ENCODE measurements at regions not wholly inside any gene's neighbourhood (a gene's known extent, or its start where the extent isn't known, plus 50 kb on each side); places are given as distances from the start of the nearest gene placed in this dataset.
"Not testable (repeated sequence)": the region's sequence is repeated elsewhere in the genome, so short reads cannot be mapped to it uniquely, and the experiment has no call there.

- Histone ChIP-seq H3K4me1 (ENCODE audit: control insufficient read depth in 5 of 5, insufficient read depth in 5 of 5, low read length in 5 of 5) (no peaks in the 10 kb centered on the region), H3K36me3 (ENCODE audit: control insufficient read depth in 4 of 4, insufficient read depth in 4 of 4, low read length in 4 of 4) (no peaks in the 10 kb centered on the region), H3K27ac (ENCODE audit: low read depth in 1 of 2, low read length in 1 of 2) (no peak overlapping the region), H3K9ac (ENCODE audit: insufficient read depth in 1 of 2, low read length in 2 of 2) (no peak overlapping the region), H3K9me3 (ENCODE audit: control insufficient read depth in 4 of 4, insufficient read depth in 3 of 4, low read length in 3 of 4) (no peaks in the 10 kb centered on the region), H3K4me3 (no peak overlapping the region), H3K27me3 (ENCODE audit: control insufficient read depth in 3 of 3, insufficient read depth in 3 of 3, low read length in 2 of 3) (no peaks in the 10 kb centered on the region)
- DNase-seq: no peak
- ATAC-seq (ENCODE audit: insufficient read depth, low FRiP score): no peak
- TF ChIP-seq CTCF (IDR thresholded peaks at IDR 0.05; ENCODE audit: control extremely low read depth, extremely low read depth): no peak
- WGBS, 2 donors: 76 to 85% methylated on average over 1 of the region's 1 CpG
These were observed 1277.7 kb upstream of the NUDT12 start for GRCh38 chr5:104840284-104840683.

- not testable (repeated sequence) for H3K36me3 ChIP-seq (ENCODE audit: control insufficient read depth in 4 of 4, insufficient read depth in 4 of 4, low read length in 4 of 4); H3K27ac ChIP-seq (ENCODE audit: low read depth in 1 of 2, low read length in 1 of 2); H3K4me3 ChIP-seq; H3K9ac ChIP-seq (ENCODE audit: insufficient read depth in 1 of 2, low read length in 2 of 2); H3K27me3 ChIP-seq (ENCODE audit: control insufficient read depth in 3 of 3, insufficient read depth in 3 of 3, low read length in 2 of 3); H3K9me3 ChIP-seq (ENCODE audit: control insufficient read depth in 4 of 4, insufficient read depth in 3 of 4, low read length in 3 of 4); DNase-seq; H3K4me1 ChIP-seq (ENCODE audit: control insufficient read depth in 5 of 5, insufficient read depth in 5 of 5, low read length in 5 of 5); ATAC-seq (ENCODE audit: insufficient read depth, low FRiP score)
- whole genome bisulfite sequencing, 2 donors: 86 to 95% methylated on average over 3 of the region's 3 CpGs
These were observed 1268.9 kb upstream of the NUDT12 start for GRCh38 chr5:104831515-104831914.

DNA sequence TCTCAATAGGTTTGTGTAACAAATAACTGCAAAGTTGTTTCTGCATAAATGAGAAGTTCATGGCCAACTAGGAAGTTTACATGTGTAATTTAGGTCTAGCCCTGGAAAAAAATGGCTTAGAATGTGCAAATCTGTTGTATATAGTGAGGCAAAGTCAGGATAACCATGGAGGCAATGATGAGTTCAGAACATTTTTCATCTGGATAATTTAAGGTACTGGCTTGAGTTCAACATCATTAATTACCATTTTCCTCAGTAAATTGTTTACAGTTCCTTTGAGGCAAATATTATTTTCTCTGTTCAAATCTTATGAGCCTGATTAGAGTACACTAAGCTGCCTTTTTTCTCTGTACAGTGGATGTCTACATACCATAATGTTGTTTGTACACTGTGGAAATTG lies 1259.0 kb upstream of the NUDT12 start:
- H3K4me3 ChIP-seq: no peak overlapping the region
- no peak for TF ChIP-seq CTCF (IDR thresholded peaks at IDR 0.05; ENCODE audit: control extremely low read depth, extremely low read depth)
- no peaks in the 10 kb centered on the region for H3K9me3 ChIP-seq (ENCODE audit: control insufficient read depth in 4 of 4, insufficient read depth in 3 of 4, low read length in 3 of 4)
- H3K27me3 ChIP-seq (ENCODE audit: control insufficient read depth in 3 of 3, insufficient read depth in 3 of 3, low read length in 2 of 3): no peaks in the 10 kb centered on the region
- peak in 2 of 3 donors; percentile 59 to 61 for DNase-seq
- H3K36me3 ChIP-seq (ENCODE audit: control insufficient read depth in 4 of 4, insufficient read depth in 4 of 4, low read length in 4 of 4): no peaks in the 10 kb centered on the region
- H3K27ac ChIP-seq (ENCODE audit: low read depth in 1 of 2, low read length in 1 of 2): no peak overlapping the region
- H3K4me1 ChIP-seq (ENCODE audit: control insufficient read depth in 5 of 5, insufficient read depth in 5 of 5, low read length in 5 of 5): peaks cover 0 to 4% (median 0%) of the 10 kb centered on the region in 5 donors
- ATAC-seq (ENCODE audit: insufficient read depth, low FRiP score): no peak
- H3K9ac ChIP-seq (ENCODE audit: insufficient read depth in 1 of 2, low read length in 2 of 2): no peak overlapping the region

- WGBS, 2 donors: 65 to 70% methylated on average over 1 of the region's 1 CpG
- DNase-seq (no peak), ATAC-seq (ENCODE audit: insufficient read depth, low FRiP score) (no peak)
- no peak overlapping the region for H3K27ac ChIP-seq (ENCODE audit: low read depth in 1 of 2, low read length in 1 of 2)
- H3K9ac ChIP-seq (ENCODE audit: insufficient read depth in 1 of 2, low read length in 2 of 2): no peak overlapping the region
- no peaks in the 10 kb centered on the region for H3K9me3 ChIP-seq (ENCODE audit: control insufficient read depth in 4 of 4, insufficient read depth in 3 of 4, low read length in 3 of 4)
- H3K36me3 ChIP-seq (ENCODE audit: control insufficient read depth in 4 of 4, insufficient read depth in 4 of 4, low read length in 4 of 4): no peaks in the 10 kb centered on the region
- H3K4me1 ChIP-seq (ENCODE audit: control insufficient read depth in 5 of 5, insufficient read depth in 5 of 5, low read length in 5 of 5): peaks cover 0 to 4% (median 0%) of the 10 kb centered on the region in 5 donors
- no peak overlapping the region for H3K4me3 ChIP-seq
- no peaks in the 10 kb centered on the region for H3K27me3 ChIP-seq (ENCODE audit: control insufficient read depth in 3 of 3, insufficient read depth in 3 of 3, low read length in 2 of 3)
- TF ChIP-seq CTCF (IDR thresholded peaks at IDR 0.05; ENCODE audit: control extremely low read depth, extremely low read depth): no peak
These were observed 1254.5 kb upstream of the NUDT12 start for GRCh38 chr5:104817127-104817526.
